ENCODE measurements at regions not wholly inside any gene's neighbourhood (a gene's known extent, or its start where the extent isn't known, plus 50 kb on each side); places are given as distances from the start of the nearest gene placed in this dataset.

DNA sequence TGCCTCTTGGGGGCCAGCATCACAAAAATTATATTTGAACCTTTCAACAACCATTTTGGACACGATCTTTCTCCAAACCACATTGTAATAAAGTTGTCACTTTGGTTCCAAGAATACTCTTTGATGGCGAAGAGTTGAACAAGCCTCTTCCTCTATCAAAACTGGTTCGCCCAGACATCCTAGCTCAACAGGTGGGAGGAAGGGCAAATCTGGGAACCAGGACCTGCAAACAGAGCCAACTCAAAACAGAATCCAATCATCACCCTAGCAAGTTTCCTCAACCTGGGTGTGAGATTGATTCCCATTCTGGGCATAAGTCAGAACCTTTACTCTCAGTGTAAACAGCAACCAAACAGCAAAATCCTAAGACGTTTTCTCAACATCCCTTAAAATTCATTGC, 141.2 kb upstream of the RREB1 start:
- TF ChIP-seq, protein P1, sequence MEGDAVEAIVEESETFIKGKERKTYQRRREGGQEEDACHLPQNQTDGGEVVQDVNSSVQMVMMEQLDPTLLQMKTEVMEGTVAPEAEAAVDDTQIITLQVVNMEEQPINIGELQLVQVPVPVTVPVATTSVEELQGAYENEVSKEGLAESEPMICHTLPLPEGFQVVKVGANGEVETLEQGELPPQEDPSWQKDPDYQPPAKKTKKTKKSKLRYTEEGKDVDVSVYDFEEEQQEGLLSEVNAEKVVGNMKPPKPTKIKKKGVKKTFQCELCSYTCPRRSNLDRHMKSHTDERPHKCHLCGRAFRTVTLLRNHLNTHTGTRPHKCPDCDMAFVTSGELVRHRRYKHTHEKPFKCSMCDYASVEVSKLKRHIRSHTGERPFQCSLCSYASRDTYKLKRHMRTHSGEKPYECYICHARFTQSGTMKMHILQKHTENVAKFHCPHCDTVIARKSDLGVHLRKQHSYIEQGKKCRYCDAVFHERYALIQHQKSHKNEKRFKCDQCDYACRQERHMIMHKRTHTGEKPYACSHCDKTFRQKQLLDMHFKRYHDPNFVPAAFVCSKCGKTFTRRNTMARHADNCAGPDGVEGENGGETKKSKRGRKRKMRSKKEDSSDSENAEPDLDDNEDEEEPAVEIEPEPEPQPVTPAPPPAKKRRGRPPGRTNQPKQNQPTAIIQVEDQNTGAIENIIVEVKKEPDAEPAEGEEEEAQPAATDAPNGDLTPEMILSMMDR (IDR thresholded peaks at IDR 0.05; ENCODE audit: unreplicated experiment), result no peak
- H3K36me3 Mint-ChIP-seq, result no peaks in the 10 kb centered on the region
- DNase-seq (ENCODE audit: low spot score in 2 of 2, unreplicated experiment in 2 of 2), result no peak
- H3K9me3 Mint-ChIP-seq, result no peaks in the 10 kb centered on the region
- H3K27me3 Mint-ChIP-seq (ENCODE audit: low read depth), result no peaks in the 10 kb centered on the region
- H3K27ac Mint-ChIP-seq, result no peak overlapping the region
- no peak overlapping the region for H3K4me3 Mint-ChIP-seq
- peaks cover 4% of the 10 kb centered on the region for H3K4me1 Mint-ChIP-seq

DNA sequence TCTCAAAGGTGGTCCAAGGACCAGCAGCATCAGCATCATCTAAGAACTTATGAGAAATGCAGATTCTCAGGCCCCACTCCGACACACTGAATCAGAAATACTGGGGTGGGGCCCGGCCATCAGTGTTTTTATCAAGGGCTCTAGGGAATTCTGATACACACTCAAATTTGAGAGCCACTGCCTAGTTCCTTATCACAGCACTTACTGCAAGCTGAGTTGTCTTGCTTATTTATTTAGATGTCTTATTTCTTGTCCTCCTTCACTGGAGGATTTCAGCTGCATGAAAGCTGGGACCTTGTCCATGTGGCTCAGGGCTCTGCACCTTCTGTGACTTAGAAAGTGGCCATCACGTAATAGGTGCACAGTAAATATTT, 139.4 kb upstream of the RREB1 start:
- no peak for DNase-seq (ENCODE audit: low spot score in 2 of 2, unreplicated experiment in 2 of 2)
- TF ChIP-seq, protein P1 (IDR thresholded peaks at IDR 0.05; ENCODE audit: unreplicated experiment), result no peak
- Mint-ChIP-seq H3K4me3 (no peak overlapping the region), H3K27ac (no peak overlapping the region), H3K4me1 (no peaks in the 10 kb centered on the region), H3K27me3 (ENCODE audit: low read depth) (no peaks in the 10 kb centered on the region), H3K36me3 (no peaks in the 10 kb centered on the region), H3K9me3 (no peaks in the 10 kb centered on the region)

DNA sequence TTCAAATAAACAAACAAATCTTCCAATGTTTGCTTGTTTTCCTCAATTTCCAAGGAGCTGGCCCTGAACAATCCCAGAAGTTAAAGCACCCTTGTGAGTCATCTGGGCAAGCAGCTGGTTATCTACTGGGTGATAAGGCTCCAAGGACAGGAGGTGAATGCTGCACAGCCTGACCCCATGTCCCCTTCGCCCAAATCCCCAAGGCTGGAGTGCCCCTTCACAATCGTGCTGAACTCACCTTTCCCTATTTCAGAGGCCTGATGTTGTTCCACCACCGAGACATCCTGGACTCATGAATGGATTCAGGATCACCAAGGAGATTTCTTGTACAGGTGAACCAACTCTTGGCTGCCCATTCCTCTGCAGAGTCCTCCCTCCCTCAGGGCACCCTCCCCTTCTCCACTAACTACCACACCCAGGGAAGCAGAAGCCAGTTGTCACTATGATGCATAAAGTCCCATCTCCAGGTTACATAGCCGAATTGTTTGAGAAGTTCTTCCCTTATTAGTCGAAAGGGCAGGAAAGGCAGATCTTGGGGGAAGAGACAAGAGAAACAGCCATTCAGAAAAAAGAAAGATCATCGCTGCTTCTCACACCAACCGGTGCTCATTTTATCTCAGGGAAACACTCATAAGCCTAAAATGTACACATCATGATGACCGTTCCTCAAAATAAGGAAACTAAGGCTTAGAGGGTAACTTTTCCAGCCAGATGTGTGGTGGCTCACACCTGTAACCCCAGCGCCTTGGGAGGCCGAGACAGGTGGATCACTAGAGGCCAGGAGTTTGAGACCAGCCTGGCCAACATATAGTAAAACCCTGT, 138.8 kb upstream of the RREB1 start:
- DNase-seq (ENCODE audit: low spot score in 2 of 2, unreplicated experiment in 2 of 2), result no peak
- TF ChIP-seq, protein P1 (IDR thresholded peaks at IDR 0.05; ENCODE audit: unreplicated experiment), result no peak
- H3K36me3 Mint-ChIP-seq, result no peaks in the 10 kb centered on the region
- no peak overlapping the region for H3K27ac Mint-ChIP-seq
- H3K9me3 Mint-ChIP-seq, result no peaks in the 10 kb centered on the region
- H3K4me3 Mint-ChIP-seq, result no peak overlapping the region
- no peaks in the 10 kb centered on the region for H3K4me1 Mint-ChIP-seq
- H3K27me3 Mint-ChIP-seq (ENCODE audit: low read depth), result no peaks in the 10 kb centered on the region

DNA sequence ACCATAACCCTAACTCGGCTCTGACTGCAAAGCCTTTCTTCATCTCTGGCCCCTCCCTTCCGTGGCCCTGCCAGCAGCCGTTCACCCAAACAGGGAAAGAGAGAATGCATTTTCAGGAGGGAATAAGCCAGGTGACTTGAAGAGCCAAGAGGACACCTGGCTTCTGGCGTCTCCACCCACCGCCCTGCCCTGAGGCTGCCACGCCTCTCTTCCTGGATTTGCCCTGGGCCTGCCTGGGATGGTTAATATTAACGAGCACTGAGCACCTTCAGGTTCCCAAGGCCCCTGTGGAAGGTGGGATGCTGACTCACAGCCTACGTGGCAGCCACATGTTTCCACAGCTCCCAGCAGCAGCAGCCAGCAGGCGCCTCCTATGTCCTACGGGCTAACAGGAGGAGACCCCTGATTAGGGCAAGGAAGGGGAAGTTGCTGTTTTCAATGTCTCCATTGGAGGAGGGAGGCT, 138.0 kb upstream of the RREB1 start:
- Mint-ChIP-seq H3K27ac (no peak overlapping the region), H3K4me1 (no peaks in the 10 kb centered on the region), H3K9me3 (no peaks in the 10 kb centered on the region), H3K27me3 (ENCODE audit: low read depth) (no peaks in the 10 kb centered on the region), H3K4me3 (no peak overlapping the region), H3K36me3 (no peaks in the 10 kb centered on the region)
- DNase-seq (ENCODE audit: low spot score in 2 of 2, unreplicated experiment in 2 of 2), result no peak
- TF ChIP-seq, protein P1 (IDR thresholded peaks at IDR 0.05; ENCODE audit: unreplicated experiment), result no peak

DNA sequence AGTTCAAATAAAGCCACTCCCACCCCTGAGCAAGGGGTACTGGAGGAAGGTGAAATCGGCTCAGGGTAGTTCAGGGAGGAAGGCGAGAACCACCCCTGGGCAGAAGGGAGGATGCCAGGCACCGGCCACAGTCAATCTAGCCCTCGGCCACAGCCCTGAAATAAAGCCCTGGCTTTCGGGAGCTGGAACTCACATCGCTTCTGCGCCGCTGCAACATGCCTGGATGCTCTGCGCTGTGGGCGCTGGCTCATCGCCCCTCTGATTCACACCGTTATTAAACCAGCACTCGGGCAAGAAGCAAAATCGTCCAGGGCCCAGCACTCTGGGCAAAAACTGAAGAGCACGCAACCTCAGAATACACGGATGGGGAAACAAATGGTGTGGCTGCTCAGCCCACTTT, 136.9 kb upstream of the RREB1 start:
- H3K4me1 Mint-ChIP-seq, result no peaks in the 10 kb centered on the region
- no peaks in the 10 kb centered on the region for H3K9me3 Mint-ChIP-seq
- H3K27ac Mint-ChIP-seq, result no peak overlapping the region
- no peaks in the 10 kb centered on the region for H3K36me3 Mint-ChIP-seq
- no peaks in the 10 kb centered on the region for H3K27me3 Mint-ChIP-seq (ENCODE audit: low read depth)
- no peak overlapping the region for H3K4me3 Mint-ChIP-seq
- TF ChIP-seq, protein P1 (IDR thresholded peaks at IDR 0.05; ENCODE audit: unreplicated experiment), result no peak
- DNase-seq (ENCODE audit: low spot score in 2 of 2, unreplicated experiment in 2 of 2), result no peak
